Progenitor cell of endocrine pancreas (in vitro differentiated cells): ENCODE measurements at regions not wholly inside any gene's neighbourhood (a gene's known extent, or its start where the extent isn't known, plus 50 kb on each side); places are given as distances from the start of the nearest gene placed in this dataset.

Experiments
- DNase-seq: peaks from one replicate; pipeline ENCODE4 v3.0.0; 2021; ENCODE audit warnings: low spot score; ENCODE audit not compliant: unreplicated experiment
- H3K27ac Mint-ChIP-seq: 2 replicates; pipeline ENCODE4 v1.8.0; 2021; ENCODE audit warnings: mild to moderate bottlenecking, moderate library complexity, mixed read lengths
- H3K27me3 Mint-ChIP-seq: 2 replicates; pipeline ENCODE4 v1.8.0; 2021; ENCODE audit warnings: mixed read lengths
- H3K36me3 Mint-ChIP-seq: 2 replicates; pipeline ENCODE4 v1.8.0; 2022; ENCODE audit warnings: mixed read lengths; ENCODE audit not compliant: insufficient read depth
- H3K4me1 Mint-ChIP-seq: 2 replicates; pipeline ENCODE4 v1.8.0; 2021; ENCODE audit warnings: low read depth, mixed read lengths
- H3K4me3 Mint-ChIP-seq: 2 replicates; pipeline ENCODE4 v1.8.0; 2021; ENCODE audit warnings: low read depth, mild to moderate bottlenecking, moderate library complexity, mixed read lengths
- H3K9me3 Mint-ChIP-seq: 2 replicates; pipeline ENCODE4 v1.8.0; 2021; ENCODE audit warnings: low read depth, mixed read lengths
- CTCF ChIP-seq: fragments of 200-600 bp; sonication (generic); IDR thresholded peaks from one replicate; pipeline ENCODE4 v1.5.0; 2021; ENCODE audit warnings: antibody characterized with exemption, mild to moderate bottlenecking; ENCODE audit not compliant: unreplicated experiment

GRCh38 chr6:71452697-71453370 lies 164.2 kb downstream of the OGFRL1 start:
- no peaks in the 10 kb centered on the region for H3K36me3 Mint-ChIP-seq
- TF ChIP-seq CTCF, result no peak

GRCh38 chr6:71453371-71453706 lies 164.7 kb downstream of the OGFRL1 start:
- H3K9me3 Mint-ChIP-seq, result no peaks in the 10 kb centered on the region
- no peak overlapping the region for H3K27ac Mint-ChIP-seq
- no peaks in the 10 kb centered on the region for H3K4me1 Mint-ChIP-seq
- no peaks in the 10 kb centered on the region for H3K27me3 Mint-ChIP-seq
- TF ChIP-seq CTCF, result no peak
- H3K36me3 Mint-ChIP-seq, result no peaks in the 10 kb centered on the region
- H3K4me3 Mint-ChIP-seq, result no peak overlapping the region
- DNase-seq, result no peak

More at GRCh38 chr6:71452697-71453370, 164.2 kb downstream of the OGFRL1 start:
- H3K27me3 Mint-ChIP-seq, result no peaks in the 10 kb centered on the region
- DNase-seq, result no peak
- no peaks in the 10 kb centered on the region for H3K9me3 Mint-ChIP-seq
- H3K27ac Mint-ChIP-seq, result no peak overlapping the region
- H3K4me1 Mint-ChIP-seq, result no peaks in the 10 kb centered on the region
- no peak overlapping the region for H3K4me3 Mint-ChIP-seq

- Mint-ChIP-seq H3K9me3 (no peaks in the 10 kb centered on the region), H3K36me3 (no peaks in the 10 kb centered on the region), H3K27me3 (no peaks in the 10 kb centered on the region), H3K4me3 (no peak overlapping the region), H3K4me1 (no peaks in the 10 kb centered on the region), H3K27ac (no peak overlapping the region)
- no peak for TF ChIP-seq CTCF
- no peak for DNase-seq
These were observed 165.4 kb downstream of the OGFRL1 start for GRCh38 chr6:71454056-71454455.

- Mint-ChIP-seq H3K27me3 (no peaks in the 10 kb centered on the region), H3K36me3 (no peaks in the 10 kb centered on the region), H3K4me1 (no peaks in the 10 kb centered on the region), H3K4me3 (no peak overlapping the region), H3K27ac (no peak overlapping the region), H3K9me3 (no peaks in the 10 kb centered on the region)
- TF ChIP-seq CTCF, result no peak
- DNase-seq, result no peak
These were observed 169.3 kb downstream of the OGFRL1 start for GRCh38 chr6:71457929-71458328.

- Mint-ChIP-seq H3K27ac (no peak overlapping the region), H3K27me3 (no peaks in the 10 kb centered on the region), H3K9me3 (no peaks in the 10 kb centered on the region), H3K4me3 (no peak overlapping the region), H3K4me1 (no peaks in the 10 kb centered on the region), H3K36me3 (no peaks in the 10 kb centered on the region)
- no peak for DNase-seq
- TF ChIP-seq CTCF, result no peak
These were observed 170.6 kb downstream of the OGFRL1 start for GRCh38 chr6:71459162-71459561.
